K562 (cell line): ENCODE measurements at regions not wholly inside any gene's neighbourhood (a gene's known extent, or its start where the extent isn't known, plus 50 kb on each side); places are given as distances from the start of the nearest gene placed in this dataset.

Experiments used
- ATF3 ChIP-seq, 2 experiments: fragments of 450-650 bp in 1 of 2; sonication (generic) in 1 of 2; formaldehyde crosslinking in 1 of 2; IDR thresholded peaks in 1 of 2; conservative IDR thresholded peaks in 1 of 2; 2 replicates each; pipeline versions ENCODE4 v1.6.1 to v1.8.1; 2016 to 2023; ENCODE audit warnings: mild to moderate bottlenecking in 2 of 2, moderate library complexity in 2 of 2, inconsistent platforms in 1 of 2, missing genetic modification reagents in 1 of 2
- CGGBP1 ChIP-seq: fragments of 250-450 bp; sonication (Bioruptor Pico); IDR thresholded peaks from 2 replicates; pipeline ENCODE4 v1.9.0; 2021; ENCODE audit warnings: mild to moderate bottlenecking
- CREB1 ChIP-seq, 2 experiments: sonication (generic) in 1 of 2; formaldehyde crosslinking in 1 of 2; IDR thresholded peaks; 2 replicates each; pipeline versions ENCODE4 v1.6.1 to v1.8.0; 2012 to 2022; ENCODE audit warnings: inconsistent platforms in 1 of 2, mild to moderate bottlenecking in 1 of 2, missing genetic modification reagents in 1 of 2, moderate library complexity in 1 of 2
- CTBP1 ChIP-seq: fragments of 450-650 bp; IDR thresholded peaks from 2 replicates; pipeline ENCODE4 v1.6.1; 2016; ENCODE audit warnings: borderline replicate concordance
- ETS2 ChIP-seq: IDR thresholded peaks from 2 replicates; pipeline ENCODE4 v1.6.1; 2016; ENCODE audit warnings: borderline replicate concordance, missing genetic modification characterization, mild to moderate bottlenecking, moderate library complexity, missing compliant biosample characterization; ENCODE audit not compliant: poor library complexity, severe bottlenecking
- FOXA1 ChIP-seq: fragments of 450-650 bp; IDR thresholded peaks from 2 replicates; pipeline ENCODE4 v1.6.1; 2016; ENCODE audit warnings: mild to moderate bottlenecking, borderline replicate concordance
- HES1 ChIP-seq: fragments of 450-650 bp; IDR thresholded peaks from 2 replicates; pipeline ENCODE4 v1.6.1; 2016; ENCODE audit warnings: low read depth, mild to moderate bottlenecking, moderate library complexity
- KLF10 ChIP-seq: fragments of 250-450 bp; sonication (Bioruptor Pico); IDR thresholded peaks from 2 replicates; pipeline ENCODE4 v1.6.1; 2021; ENCODE audit warnings: matching md5 sums
- NONO ChIP-seq, 2 experiments: fragments of 200-400 bp in 1 of 2; fragments of 450-650 bp in 1 of 2; formaldehyde crosslinking in 1 of 2; IDR thresholded peaks; 2 replicates each; pipeline ENCODE4 v1.6.1; 2017; ENCODE audit warnings: low read depth in 2 of 2, mild to moderate bottlenecking in 2 of 2, moderate library complexity in 2 of 2, low read length in 1 of 2
- NR2C2 ChIP-seq, 2 experiments: fragments of 200-800 bp in 1 of 2; sonication (Bioruptor generic) in 1 of 2; sonication (generic) in 1 of 2; formaldehyde crosslinking in 1 of 2; IDR thresholded peaks; 2 replicates each; pipeline versions ENCODE4 v1.6.1 to v1.8.0; 2016 to 2022; ENCODE audit warnings: mild to moderate bottlenecking in 1 of 2, missing compliant biosample characterization in 1 of 2, missing genetic modification characterization in 1 of 2, missing genetic modification reagents in 1 of 2
- PHF8 ChIP-seq: fragments of 200-600 bp; sonication (generic); IDR thresholded peaks from 2 replicates; pipeline ENCODE4 v1.6.1; 2012; ENCODE audit warnings: mixed run types, mild to moderate bottlenecking, inconsistent platforms, low read length, moderate library complexity, borderline replicate concordance
- RBFOX2 ChIP-seq: fragments of 200-400 bp; formaldehyde crosslinking; IDR thresholded peaks from 2 replicates; pipeline ENCODE4 v1.6.1; 2017; ENCODE audit warnings: low read depth, mild to moderate bottlenecking, low read length, moderate library complexity
- RBM15 ChIP-seq: fragments of 200-400 bp; formaldehyde crosslinking; IDR thresholded peaks from 2 replicates; pipeline ENCODE4 v1.6.1; 2018; ENCODE audit warnings: mild to moderate bottlenecking, low read length, moderate library complexity; ENCODE audit not compliant: insufficient read depth
- RBM39 ChIP-seq: fragments of 200-400 bp; formaldehyde crosslinking; optimal IDR thresholded peaks from 2 replicates; pipeline ENCODE3; 2018; ENCODE audit warnings: low read depth, low read length
- RFX7 ChIP-seq: fragments of 250-450 bp; sonication (Bioruptor Pico); IDR thresholded peaks from 2 replicates; pipeline ENCODE4 v1.5.1; 2021; ENCODE audit warnings: mild to moderate bottlenecking
- ZBTB8A ChIP-seq: fragments of 450-650 bp; IDR thresholded peaks from 2 replicates; pipeline ENCODE4 v1.6.1; 2018; ENCODE audit warnings: mild to moderate bottlenecking, moderate library complexity; ENCODE audit not compliant: partially characterized antibody
- ZHX1 ChIP-seq: fragments of 150-350 bp; conservative IDR thresholded peaks from 2 replicates; pipeline ENCODE4 v1.6.1; 2014; ENCODE audit warnings: low read length
- ZKSCAN1 ChIP-seq: fragments of 150-350 bp; IDR thresholded peaks from 2 replicates; pipeline ENCODE4 v1.6.1; 2016; ENCODE audit warnings: low read depth, low read length
- ZNF277 ChIP-seq: fragments of 250-450 bp; sonication (Bioruptor Pico); IDR thresholded peaks from 2 replicates; pipeline ENCODE4 v1.8.0; 2022; ENCODE audit warnings: inconsistent platforms, mild to moderate bottlenecking, moderate library complexity, borderline replicate concordance

GRCh38 chr17:77087650-77088454, 52.9 kb upstream of the SEC14L1 start (continued):
- TF ChIP-seq ZHX1, result no peak
- no peak for TF ChIP-seq PHF8
- TF ChIP-seq NONO (IDR thresholded peaks at IDR 0.05; ENCODE audit: low read depth in 2 of 2, low read length in 1 of 2), result no peak
- TF ChIP-seq RBM39, result no peak
- no peak for TF ChIP-seq RBM15
- no peak for TF ChIP-seq HES1
- no peak for TF ChIP-seq KLF10 (CRISPR knock-in tag)
- TF ChIP-seq CTBP1, result no peak
- no peak for TF ChIP-seq ATF3 (IDR thresholded peaks at IDR 0.05)
- TF ChIP-seq ATF3 (CRISPR knock-in tag; conservative IDR thresholded peaks at IDR 0.05), result no peak
- TF ChIP-seq ZKSCAN1, result no peak
- TF ChIP-seq NR2C2 (CRISPR knock-in tag; IDR thresholded peaks at IDR 0.05), result no peak
- no peak; the same call in 1 of the 2 replicates for TF ChIP-seq NR2C2 (tag; IDR thresholded peaks at IDR 0.05)
- TF ChIP-seq CGGBP1 (CRISPR knock-in tag), result no peak
- no peak for TF ChIP-seq ZBTB8A
- no peak for TF ChIP-seq RBFOX2
- TF ChIP-seq ETS2 (tag), result no peak
- no peak for TF ChIP-seq FOXA1
- TF ChIP-seq CREB1 (IDR thresholded peaks at IDR 0.05), result no peak
- TF ChIP-seq CREB1 (CRISPR knock-in tag; IDR thresholded peaks at IDR 0.05), result no peak
- TF ChIP-seq RFX7 (CRISPR knock-in tag), result no peak
- TF ChIP-seq ZNF277 (CRISPR knock-in tag), result no peak
